T-helper 2 cell treated with Interferon-gamma antibody and Interleukin-4, amounts not matched to agents 100 ng/mL and 5 ng/mL, for 36 hours (primary cell): ENCODE measurements at regions not wholly inside any gene's neighbourhood (a gene's known extent, or its start where the extent isn't known, plus 50 kb on each side); places are given as distances from the start of the nearest gene placed in this dataset.
"Not testable (repeated sequence)": the region's sequence is repeated elsewhere in the genome, so short reads cannot be mapped to it uniquely, and the experiment has no call there.

Experiments used
- intact Hi-C: fragments of 100-400 bp; cut with micrococcal nuclease; formaldehyde crosslinking; loops from one replicate; pipeline ENCODE4 v1.15.1; 2023

DNA sequence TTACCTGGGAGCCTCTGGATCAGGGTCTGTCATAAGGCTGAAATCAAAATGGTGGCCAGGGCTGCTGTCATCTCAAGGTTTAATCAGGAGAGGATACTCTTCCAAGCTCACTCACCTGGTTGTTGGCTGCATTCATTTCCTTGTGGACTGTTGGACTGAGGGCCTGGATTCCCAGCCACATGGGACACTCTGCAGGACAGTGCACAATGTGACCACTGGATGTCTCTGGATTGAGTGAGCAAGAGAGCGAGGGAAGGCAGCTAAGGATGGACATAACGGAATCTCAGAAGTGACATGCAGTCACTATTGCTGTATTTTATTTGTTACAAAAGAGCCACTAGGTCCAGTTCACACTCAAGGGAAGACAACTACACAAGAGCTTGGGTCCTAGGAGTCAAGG, 229.1 kb downstream of the S1PR1 start:
- intact Hi-C loops: no loop called here

DNA sequence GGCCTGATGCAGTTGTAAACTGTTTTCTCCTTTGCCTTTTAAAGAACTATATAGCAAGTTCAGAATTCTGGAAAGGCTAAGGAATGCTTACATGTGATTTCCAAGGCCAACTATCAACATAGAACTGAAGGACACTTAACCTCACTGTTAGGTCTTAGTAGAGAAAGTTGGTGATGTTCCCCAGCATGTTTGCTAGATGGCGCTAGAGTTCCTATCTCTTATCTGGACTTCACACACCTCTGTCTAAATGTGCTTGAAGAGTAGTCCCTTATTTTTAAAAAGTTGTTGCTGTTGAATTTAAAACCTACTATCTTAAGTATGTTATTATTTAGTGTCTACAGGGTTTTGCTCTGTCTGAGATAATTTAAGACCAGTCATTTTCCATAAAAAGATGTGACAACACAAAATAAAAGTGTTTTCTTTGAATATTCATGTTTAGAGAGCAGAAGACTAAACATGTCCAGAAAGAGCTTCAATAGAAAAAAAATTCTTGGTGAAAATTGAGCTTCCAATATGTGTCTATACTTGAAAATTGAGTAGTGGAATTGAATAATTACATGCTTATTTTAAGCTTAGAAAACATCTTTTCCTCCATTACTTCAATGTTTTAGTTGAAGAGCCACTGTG, 237.3 kb downstream of the S1PR1 start:
- intact Hi-C loops: no loop called here

DNA sequence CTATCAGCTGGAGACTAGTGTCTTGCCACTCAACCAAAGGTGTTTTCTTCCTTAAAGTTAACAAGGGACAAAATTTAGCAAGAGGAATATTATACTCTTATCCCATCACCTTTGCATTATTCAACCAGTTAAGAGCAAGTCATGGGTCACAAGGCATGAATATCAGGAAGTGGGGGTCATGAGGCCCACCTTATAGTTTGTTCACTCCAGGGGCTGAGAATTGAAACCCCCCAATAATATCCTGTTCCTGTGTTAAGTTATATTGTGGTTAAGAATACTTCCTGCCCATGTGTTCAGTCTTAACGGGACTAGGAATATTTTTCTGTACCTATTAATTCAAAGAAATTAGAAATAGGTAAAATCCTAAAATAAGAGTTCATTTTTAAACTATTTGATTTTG, 239.7 kb downstream of the S1PR1 start:
- intact Hi-C loops: no loop called here

DNA sequence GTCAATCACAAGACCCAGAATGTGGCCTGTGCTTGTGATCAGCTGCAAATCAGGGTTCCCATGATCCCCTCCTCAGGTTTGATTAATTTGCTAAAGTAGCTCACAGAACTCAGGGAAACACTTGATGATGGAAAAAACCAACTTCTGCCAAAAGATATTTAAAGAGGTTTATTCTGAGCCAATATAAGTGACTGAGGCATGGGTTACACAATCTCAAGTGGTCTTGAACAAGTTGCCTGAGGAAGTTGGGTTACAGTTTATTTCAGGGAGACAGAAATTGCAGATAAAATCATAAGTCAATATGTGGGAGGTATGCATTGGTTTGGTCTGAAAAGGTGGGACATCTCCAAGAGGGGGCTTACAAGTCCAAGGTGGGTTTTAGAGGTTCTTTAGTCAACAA, 243.1 kb downstream of the S1PR1 start:
- intact Hi-C loops: no loop called here

DNA sequence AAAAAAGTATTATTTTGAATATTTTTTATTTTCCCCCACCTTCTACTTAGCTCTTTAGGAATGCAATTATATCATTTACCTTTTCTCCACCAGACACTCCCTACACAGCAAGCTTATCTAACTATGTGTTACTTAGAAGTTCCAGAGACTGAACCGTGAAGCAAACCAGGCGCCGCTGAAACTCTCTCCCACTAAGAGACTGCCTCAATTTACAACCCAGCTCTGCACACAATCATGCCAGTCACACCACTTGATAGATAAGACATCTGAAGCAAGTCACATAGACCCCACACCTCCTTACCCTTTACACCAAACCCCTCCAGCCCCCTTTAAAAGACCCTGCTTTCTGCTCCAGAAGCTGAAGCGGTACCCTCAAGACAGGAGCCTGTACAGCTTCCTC, 245.5 kb downstream of the S1PR1 start:
- intact Hi-C loops: no loop called here

DNA sequence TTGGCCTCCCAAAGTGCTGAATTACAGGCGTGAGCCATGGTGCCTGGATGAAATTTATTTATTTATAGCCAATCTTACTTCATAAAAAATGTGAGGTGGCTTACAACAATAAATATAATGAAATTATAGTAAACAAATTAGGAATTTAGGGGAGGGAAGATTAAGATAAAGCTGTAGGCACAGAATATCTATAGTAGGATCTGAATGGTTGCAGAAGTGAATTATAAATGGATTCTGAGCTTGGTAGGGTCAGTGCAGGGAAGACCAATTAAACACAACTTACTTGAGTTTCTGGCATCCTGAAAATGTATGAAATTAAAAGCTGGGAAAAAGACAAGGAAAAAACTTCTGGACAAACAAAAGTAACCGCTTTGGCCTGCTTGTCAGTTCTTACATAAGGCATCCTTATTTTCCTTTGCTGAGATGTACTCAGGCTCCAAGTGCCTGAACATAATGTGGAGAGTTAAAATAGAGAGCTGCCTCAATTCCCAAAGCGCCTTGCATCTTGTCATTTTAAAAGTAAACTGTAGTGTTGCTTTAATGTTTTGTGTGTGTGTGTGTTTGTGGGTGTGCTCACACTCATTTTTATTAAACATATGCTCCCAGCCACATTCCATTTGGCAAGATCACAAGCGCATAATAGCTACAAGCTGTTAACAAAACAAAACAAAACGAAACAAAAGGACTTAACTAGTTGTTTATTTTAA, 247.3 kb downstream of the S1PR1 start:
- intact Hi-C loops: no loop called here

DNA sequence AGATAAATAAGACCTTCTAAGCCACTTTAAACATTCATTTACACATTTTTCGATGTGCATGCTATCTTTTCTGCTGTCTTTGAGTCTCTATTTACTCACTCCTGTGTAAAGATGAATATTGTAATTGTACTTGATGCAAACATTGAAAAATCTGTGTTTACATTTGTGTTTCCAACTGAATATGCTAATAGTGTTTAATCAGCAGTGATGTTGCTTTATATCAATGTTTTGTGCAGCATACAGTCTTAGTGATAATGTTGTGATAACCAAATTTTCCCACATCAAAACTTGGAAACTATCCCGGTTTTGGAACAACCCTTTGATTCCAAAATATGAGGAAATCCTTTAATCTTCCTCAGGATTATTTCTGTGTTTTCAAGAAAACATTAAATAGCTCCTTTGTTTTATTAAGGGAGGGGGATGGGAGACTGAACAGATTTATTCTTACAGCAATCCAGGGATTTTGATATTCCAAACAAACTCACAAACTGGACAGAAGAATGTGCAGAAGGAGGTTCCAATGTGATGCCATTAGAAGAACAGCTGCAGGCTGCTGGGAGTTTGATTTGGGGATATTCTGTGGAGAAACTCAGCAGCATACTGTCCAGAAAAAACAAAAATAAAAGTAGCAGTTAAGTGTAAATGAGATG, 248.0 kb downstream of the S1PR1 start:
- intact Hi-C loops: no loop called here

DNA sequence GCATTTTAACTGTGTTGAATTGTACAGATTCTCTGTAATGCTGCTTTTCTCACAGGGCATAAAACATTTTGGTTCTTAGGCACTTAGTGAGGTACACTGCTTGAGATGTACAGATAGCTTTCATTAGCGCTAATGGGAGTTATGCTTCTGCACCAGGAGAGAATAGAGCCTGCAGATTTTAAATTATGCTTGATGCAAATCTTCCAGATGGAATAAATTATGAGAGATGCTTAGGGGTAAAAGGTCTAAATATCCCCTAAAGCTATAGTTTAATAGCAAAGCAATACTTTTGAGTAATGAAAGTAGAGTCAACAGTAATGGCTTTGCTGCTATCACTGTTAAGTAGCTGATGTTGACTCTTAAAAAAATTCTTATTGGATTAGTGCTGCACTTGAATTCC, 248.9 kb downstream of the S1PR1 start:
- intact Hi-C loops: no loop called here

DNA sequence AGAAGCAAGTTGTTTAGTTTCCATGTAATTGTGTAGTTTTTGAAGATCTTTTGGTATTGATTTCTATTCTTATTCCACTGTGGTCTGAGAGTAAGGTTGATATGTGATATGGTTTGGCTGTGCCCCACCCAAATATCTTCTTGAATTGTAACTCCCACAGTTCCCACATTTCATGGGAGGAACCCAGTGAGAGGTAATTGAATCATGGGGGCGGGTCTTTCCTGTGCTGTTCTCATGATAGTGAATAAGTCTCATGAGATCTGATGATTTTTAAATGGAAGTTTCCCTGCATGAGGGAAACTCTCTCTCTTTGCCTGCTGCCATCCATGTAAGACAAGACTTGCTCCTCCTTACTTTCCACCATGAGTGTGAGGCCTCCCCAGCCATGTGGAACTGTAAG, 255.3 kb downstream of the S1PR1 start:
- intact Hi-C loops: not testable (repeated sequence)

DNA sequence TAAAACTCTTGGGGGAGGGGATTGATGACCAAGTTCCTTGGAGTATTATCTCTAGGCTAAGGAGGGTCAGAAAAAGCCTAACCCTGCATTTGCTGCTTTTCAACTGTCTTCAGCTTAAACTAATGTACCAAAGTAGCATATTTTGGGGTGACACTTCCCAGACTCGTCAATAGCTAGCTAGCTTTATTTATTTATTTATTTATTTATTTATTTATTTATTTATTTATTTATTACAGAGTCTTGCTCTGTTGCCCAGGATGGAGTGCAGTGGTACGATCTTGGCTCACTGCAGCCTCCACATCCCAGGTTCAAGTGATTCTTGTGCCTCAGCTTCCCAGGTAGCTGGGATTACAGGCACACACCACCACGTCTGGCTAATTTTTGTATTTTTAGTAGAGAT, 257.1 kb downstream of the S1PR1 start:
- intact Hi-C loops: not testable (repeated sequence)

DNA sequence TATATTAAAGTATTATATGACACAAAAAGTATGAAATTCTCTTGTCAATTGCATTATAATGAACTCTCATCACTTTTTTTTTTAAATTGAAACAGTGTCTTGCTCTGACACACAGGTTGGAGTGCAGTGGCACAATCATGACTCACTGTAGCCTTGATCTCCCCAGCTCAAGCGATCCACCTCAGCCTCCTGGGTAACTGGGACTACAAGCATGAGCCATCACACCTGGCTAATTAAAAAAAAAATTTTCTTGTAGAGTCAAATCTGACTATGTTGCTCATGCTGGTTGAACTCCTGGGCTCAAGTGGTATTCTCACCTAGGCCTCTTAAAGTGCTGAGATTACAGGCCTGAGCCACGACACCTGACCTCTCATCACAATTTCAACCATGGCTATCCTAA, 259.3 kb downstream of the S1PR1 start:
- intact Hi-C loops: no loop called here

DNA sequence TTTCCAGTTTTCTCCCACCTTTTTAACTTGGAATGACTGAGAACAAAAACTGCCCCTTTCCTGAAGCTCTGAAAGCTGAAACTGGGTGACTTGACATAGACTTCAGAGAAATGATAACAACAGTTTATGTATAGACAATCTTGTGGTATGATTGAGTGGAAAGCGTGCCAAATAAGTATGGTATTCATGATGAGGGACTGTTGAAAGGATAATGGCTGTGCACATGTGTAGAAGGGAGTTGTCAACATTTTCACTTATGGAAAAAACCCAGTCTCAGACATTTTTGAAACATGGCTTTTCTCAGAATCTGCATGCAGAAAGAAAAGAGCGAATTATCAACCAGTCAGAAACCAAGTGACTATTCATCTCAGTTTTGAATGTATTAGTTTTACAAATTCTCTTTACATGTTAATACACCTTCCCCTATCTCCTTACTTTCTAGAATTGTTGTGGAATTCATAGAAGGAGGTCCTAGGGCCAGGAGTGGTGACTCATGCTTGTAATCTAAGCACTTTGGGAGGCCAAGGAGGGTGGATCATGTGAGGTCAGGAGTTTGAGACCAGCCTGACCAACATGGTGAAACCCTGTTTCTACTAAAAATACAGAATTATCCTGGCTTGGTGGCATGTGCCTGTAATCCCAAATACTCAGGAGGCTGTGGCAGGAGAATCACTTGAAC, 261.2 kb downstream of the S1PR1 start:
- intact Hi-C loops: no loop called here

DNA sequence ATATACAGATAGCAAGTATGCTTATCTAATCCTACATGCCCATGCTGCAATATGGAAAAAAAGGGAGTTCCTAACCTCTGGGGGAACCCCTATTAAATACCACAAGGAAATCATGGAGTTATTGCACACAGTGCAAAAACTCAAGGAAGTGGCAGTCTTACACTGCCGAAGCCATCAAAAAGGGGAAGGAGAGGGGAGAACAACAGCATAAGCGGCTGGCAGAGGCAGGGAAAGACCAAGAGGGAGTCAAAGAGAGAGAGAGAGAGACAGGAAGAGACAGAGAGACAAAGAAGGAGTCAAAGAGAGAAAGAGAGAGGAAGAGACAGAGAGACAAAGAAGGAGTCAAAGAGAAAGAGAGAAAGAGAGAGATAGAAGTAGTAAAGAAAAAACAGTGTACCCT, 267.3 kb downstream of the S1PR1 start:
- intact Hi-C loops: not testable (repeated sequence)

DNA sequence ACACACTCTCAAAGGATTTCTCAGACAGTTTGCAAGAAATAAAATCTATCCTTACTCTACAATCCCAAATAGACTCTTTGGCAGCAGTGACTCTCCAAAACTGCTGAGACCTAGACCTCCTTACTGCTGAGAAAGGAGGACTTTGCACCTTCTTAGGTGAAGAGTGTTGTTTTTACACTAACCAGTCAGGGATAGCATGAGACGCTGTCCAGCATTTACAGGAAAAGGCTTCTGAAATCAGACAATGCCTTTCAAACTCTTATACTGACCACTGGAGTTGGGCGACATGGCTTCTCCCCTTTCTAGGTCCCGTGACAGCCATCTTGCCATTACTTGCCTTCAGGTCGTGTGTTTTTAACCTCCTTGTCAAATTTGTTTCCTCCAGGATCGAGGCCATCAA, 268.4 kb downstream of the S1PR1 start:
- intact Hi-C loops: not testable (repeated sequence)

DNA sequence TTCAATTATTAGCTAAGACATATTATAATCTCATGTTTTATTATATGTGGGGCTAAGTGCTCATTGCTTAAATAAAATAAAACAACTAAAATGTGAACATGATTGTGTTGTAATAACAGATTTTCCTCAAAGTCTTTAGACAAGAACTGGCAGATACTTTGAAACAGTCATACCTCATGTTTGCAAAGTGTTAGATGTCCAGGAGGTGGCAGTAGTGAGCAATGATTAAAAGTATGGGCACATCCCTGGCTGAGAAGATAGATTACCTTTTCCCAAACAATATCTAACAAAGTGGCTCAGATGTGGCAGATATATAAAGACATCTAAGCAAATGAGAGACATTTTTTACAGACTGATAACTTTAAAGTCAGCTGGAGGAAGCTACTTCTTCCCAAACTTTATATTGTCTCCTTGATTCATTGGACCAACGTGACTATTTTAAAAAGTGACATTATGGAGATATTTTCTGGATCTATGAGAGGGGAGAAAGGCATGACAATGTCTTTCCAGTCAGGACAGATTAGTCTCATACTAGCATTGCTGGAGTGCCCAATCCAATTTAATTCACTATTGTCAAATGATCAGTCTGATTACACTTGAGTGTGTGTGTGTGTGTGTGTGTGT, 269.8 kb downstream of the S1PR1 start:
- intact Hi-C loops: no loop called here

DNA sequence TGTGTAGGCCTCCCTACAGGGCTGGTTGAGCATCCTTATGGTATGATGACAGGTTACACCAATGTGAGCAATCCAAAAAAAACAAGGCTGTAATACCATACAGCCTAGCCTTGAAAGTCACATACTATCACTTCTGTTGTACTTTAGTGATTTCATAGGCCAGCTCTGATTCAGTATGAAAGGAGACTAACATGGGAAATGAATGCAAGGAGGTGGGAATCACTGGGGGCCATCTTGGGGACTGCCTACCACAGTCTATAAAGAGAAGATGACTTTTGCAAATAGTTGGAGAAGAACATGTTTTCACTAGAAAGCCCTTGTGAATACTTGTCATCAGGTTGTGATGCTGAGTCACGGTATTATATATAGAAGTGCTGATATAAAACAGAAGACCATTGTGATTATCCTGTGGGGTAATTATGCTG, 270.7 kb downstream of the S1PR1 start:
- intact Hi-C loops: no loop called here

DNA sequence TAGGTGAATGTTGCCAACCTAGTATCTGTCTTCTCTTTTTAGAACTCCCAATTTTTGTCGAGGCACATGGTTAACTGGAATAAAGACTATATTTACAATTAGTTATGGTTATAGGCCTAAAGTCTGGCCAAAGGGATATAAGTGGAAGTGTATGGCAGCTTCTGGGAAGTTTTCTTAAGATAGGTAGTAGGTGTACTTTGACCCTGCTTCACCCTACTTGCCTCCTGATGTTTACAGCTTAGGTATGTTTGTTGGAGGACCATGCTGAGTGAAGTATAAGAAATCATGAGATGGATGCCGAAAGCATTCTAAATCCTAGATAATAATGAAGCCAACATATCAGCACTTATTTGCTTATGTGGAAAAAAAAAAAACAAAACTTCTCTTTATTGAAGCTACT, 272.1 kb downstream of the S1PR1 start:
- intact Hi-C loops: no loop called here

DNA sequence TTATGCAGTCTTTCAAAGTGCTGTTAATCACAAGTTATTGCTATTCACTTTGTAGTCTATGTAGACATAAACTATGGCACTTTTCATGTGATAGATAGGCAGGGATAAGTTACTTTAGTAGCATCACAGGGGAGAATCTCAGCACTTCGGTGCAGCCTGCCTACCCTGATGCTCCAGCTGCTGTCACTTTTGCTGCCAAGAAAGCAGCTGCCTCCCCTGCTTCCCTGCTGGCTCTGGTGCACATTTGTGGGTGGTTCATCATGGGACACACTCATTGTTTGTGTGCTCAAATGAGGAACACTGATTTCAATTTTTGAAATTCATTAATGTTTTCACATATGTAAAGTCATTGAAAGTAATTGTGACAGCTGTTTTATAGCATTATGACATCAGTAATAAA, 272.6 kb downstream of the S1PR1 start:
- intact Hi-C loops: no loop called here

DNA sequence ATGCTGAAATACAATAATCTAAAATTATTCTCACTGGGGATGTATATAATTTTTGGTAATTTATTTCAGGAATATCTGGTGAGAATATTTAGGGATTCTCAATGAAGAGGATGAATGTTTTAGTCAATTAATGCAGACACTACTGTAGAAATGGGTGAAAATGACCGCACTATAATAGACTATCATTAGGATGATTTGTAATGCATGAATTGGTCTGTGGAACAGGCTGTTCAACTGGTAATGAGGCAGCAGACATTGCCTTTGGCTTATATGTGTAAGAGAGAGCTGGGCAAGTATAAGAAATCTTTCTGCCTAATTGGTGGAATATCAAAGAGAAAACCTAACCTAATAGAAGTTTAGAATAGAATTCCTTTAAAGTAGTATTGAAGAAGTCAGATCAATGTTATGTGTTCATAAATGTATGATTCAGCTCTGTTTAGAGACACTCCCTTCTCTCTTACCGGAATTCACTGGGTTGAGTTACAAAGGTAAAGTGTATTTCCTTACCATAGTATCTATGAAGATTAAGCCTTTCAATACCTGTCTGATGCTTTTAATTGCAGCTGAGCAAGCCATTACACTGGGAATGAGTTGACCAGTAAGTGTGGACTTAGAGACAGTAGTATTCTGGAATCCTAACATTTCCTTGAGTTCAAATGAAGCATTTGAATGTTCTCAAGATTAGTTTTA, 274.5 kb downstream of the S1PR1 start:
- intact Hi-C loops: no loop called here

DNA sequence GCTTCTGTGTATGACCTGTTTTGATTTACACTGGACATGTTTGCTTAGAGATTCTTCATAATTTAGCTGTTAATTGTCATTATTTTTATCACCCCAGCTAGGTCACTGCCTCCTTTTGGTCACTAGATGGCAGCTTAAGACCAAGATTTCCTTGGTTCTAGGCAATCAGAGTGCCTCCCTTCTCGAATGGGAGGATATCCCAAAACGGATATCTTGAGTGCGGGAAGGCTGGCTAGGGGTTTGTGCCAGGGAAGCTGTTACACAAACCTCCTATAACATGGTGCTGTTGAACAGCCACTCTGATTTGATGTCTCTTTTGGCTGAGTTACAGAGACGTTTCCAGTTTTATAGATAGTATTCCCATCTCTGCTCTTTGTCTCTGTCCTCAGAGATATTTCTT, 283.5 kb downstream of the S1PR1 start:
- intact Hi-C loops: loop anchor here (2.0 to 10.0 kb wide), 4 partner anchors 46 to 1994 kb away; no protein-coding TSS in a partner anchor

DNA sequence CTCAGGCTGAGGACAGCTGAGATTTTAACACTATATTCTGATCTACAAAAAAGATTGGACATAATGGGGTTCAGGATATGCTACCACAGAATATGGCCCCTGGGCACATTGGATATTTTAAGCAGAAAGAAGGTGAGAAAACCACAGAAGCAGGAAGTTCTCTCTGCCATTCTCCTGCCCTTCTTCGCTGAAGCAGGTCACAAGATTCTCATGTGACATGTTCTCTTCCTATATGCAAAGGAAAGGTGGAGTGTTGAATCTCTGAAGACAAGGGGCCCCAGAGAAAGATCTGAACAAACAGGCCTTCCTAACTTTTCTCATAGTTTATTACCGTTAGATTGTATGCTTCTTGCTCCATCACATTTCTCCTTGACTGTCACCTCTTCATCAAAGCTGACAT, 285.7 kb downstream of the S1PR1 start:
- intact Hi-C loops: loop anchor here (5.0 to 10.0 kb wide), 3 partner anchors 915 to 1992 kb away; no protein-coding TSS in a partner anchor
